Fibroblast of the conjunctiva (primary cell): ENCODE measurements at regions not wholly inside any gene's neighbourhood (a gene's known extent, or its start where the extent isn't known, plus 50 kb on each side); places are given as distances from the start of the nearest gene placed in this dataset.
"Not testable (repeated sequence)": the region's sequence is repeated elsewhere in the genome, so short reads cannot be mapped to it uniquely, and the experiment has no call there.

Experiments used
- DNase-seq: peaks from one replicate; pipeline ENCODE4 v3.0.0-alpha.2; 2010; ENCODE audit warnings: low read depth

GRCh38 chr5:131005963-131006684 lies 158.9 kb downstream of the HINT1 start:
- no peak for DNase-seq

- DNase-seq, result no peak
Observed at GRCh38 chr5:131001507-131001906, 163.5 kb downstream of the HINT1 start.

GRCh38 chr5:131000289-131000688 lies 164.8 kb downstream of the HINT1 start:
- no peak for DNase-seq

GRCh38 chr5:130996720-130997119 lies 168.3 kb downstream of the HINT1 start:
- DNase-seq, result not testable (repeated sequence)

GRCh38 chr5:130995851-130996250 lies 169.2 kb downstream of the HINT1 start:
- no peak for DNase-seq

- no peak for DNase-seq
Observed at GRCh38 chr5:130995254-130995515, 169.9 kb downstream of the HINT1 start.

GRCh38 chr5:130994496-130995253 lies 170.4 kb downstream of the HINT1 start:
- no peak for DNase-seq

- DNase-seq, result no peak
Observed at GRCh38 chr5:130992621-130993020, 172.4 kb downstream of the HINT1 start.

- peak; percentile 71 for DNase-seq
Observed at GRCh38 chr5:130992095-130992494, 173.0 kb downstream of the HINT1 start.

- DNase-seq, result no peak
Observed at GRCh38 chr5:130985776-130986175, 179.3 kb downstream of the HINT1 start.

- no peak for DNase-seq
Observed at GRCh38 chr5:130981663-130982062, 183.4 kb downstream of the HINT1 start.

- peak; percentile 3 for DNase-seq
Observed at GRCh38 chr5:130978475-130978874, 186.6 kb downstream of the HINT1 start.

GRCh38 chr5:130976493-130976892 lies 188.6 kb downstream of the HINT1 start:
- no peak for DNase-seq

- no peak for DNase-seq
Observed at GRCh38 chr5:130975847-130976246, 189.2 kb downstream of the HINT1 start.

GRCh38 chr5:130975299-130975698 lies 189.8 kb downstream of the HINT1 start:
- no peak for DNase-seq

GRCh38 chr5:130974021-130974683 lies 190.9 kb downstream of the HINT1 start:
- no peak for DNase-seq

- no peak for DNase-seq
Observed at GRCh38 chr5:130966990-130967525, 198.0 kb downstream of the HINT1 start.

GRCh38 chr5:130965920-130966319 lies 199.1 kb downstream of the HINT1 start:
- no peak for DNase-seq

- no peak for DNase-seq
Observed at GRCh38 chr5:130965360-130965759, 199.7 kb downstream of the HINT1 start.

GRCh38 chr5:130964231-130965202 lies 200.5 kb downstream of the HINT1 start:
- DNase-seq, result no peak

GRCh38 chr5:130963798-130964197 lies 201.3 kb downstream of the HINT1 start:
- DNase-seq, result no peak

GRCh38 chr5:130957151-130957550 lies 207.9 kb downstream of the HINT1 start:
- DNase-seq, result no peak
